ENCODE measurements at regions not wholly inside any gene's neighbourhood (a gene's known extent, or its start where the extent isn't known, plus 50 kb on each side); places are given as distances from the start of the nearest gene placed in this dataset.
"Not testable (repeated sequence)": the region's sequence is repeated elsewhere in the genome, so short reads cannot be mapped to it uniquely, and the experiment has no call there.

DNA sequence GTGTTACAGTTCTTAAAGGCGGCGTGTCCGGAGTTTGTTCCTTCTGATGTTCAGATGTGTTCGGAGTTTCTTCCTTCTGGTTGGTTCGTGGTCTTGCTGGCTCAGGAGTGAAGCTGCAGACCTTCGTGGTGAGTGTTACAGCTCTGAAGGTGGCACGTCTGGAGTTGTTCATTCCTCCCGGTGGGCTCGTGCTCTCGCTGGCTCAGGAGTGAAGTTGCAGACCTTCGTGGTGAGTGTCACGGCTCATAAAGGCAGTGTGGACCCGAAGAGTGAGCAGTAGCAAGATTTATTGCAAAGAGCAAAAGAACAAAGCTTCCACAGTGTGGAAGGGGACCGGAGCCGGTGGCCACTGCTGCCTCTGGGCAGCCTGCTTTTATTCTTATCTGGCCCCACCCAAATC, 65.3 kb upstream of the NDST4 start:
- H3K36me3 ChIP-seq (ENCODE audit: insufficient read depth, low read length); H3K27me3 ChIP-seq (ENCODE audit: insufficient read depth, low read length); H3K4me1 ChIP-seq (ENCODE audit: insufficient read depth, low read length); H2AFZ ChIP-seq (ENCODE audit: low read depth, low read length); H3K4me3 ChIP-seq (ENCODE audit: low read length); H3K9me3 ChIP-seq (ENCODE audit: low read length): not testable (repeated sequence)

GRCh38 chr4:115171220-115171619, 57.8 kb upstream of the NDST4 start:
- Histone ChIP-seq H2AFZ (ENCODE audit: low read depth, low read length) (no peak overlapping the region), H3K4me3 (ENCODE audit: low read length) (no peak overlapping the region), H3K4me1 (ENCODE audit: insufficient read depth, low read length) (no peaks in the 10 kb centered on the region), H3K36me3 (ENCODE audit: insufficient read depth, low read length) (no peaks in the 10 kb centered on the region), H3K9me3 (ENCODE audit: low read length) (no peaks in the 10 kb centered on the region), H3K27me3 (ENCODE audit: insufficient read depth, low read length) (no peaks in the 10 kb centered on the region)

GRCh38 chr4:115165503-115165902, 52.1 kb upstream of the NDST4 start:
- H3K9me3 ChIP-seq (ENCODE audit: low read length): no peaks in the 10 kb centered on the region
- H3K4me1 ChIP-seq (ENCODE audit: insufficient read depth, low read length): no peaks in the 10 kb centered on the region
- no peak overlapping the region for H3K4me3 ChIP-seq (ENCODE audit: low read length)
- H3K27me3 ChIP-seq (ENCODE audit: insufficient read depth, low read length): no peaks in the 10 kb centered on the region
- H2AFZ ChIP-seq (ENCODE audit: low read depth, low read length): no peak overlapping the region
- H3K36me3 ChIP-seq (ENCODE audit: insufficient read depth, low read length): no peaks in the 10 kb centered on the region

Measured in neuron (in vitro differentiated cells).